Kidney (tissue), 13 donors: ENCODE measurements at regions not wholly inside any gene's neighbourhood (a gene's known extent, or its start where the extent isn't known, plus 50 kb on each side); places are given as distances from the start of the nearest gene placed in this dataset.

Experiments
- DNase-seq, 5 donors: peaks; one replicate each; pipeline ENCODE4 v3.0.0-alpha.2; 2013 to 2020
- FAIRE-seq: peaks from 2 replicates; lab custom pipeline; 2012; peaks lifted over from hg19 to GRCh38; lab: Jason Lieb, UNC
- H3K27ac ChIP-seq, 2 donors: one replicate each; pipeline ENCODE4 v1.7.0; 2013; ENCODE audit warnings: low read depth in 2 of 2, low read length in 2 of 2, inconsistent platforms in 1 of 2
- H3K27me3 ChIP-seq: one replicate; pipeline ENCODE4 v1.7.1; 2013; ENCODE audit warnings: low read length, inconsistent platforms; ENCODE audit not compliant: control insufficient read depth, insufficient read depth
- H3K36me3 ChIP-seq, 3 donors: one replicate each; pipeline versions ENCODE4 v1.7.0 to v1.7.1; 2013; ENCODE audit warnings: low read length in 3 of 3, control low read depth in 1 of 3, inconsistent platforms in 1 of 3; ENCODE audit not compliant: insufficient read depth in 3 of 3, control insufficient read depth in 2 of 3
- H3K4me1 ChIP-seq, 3 donors: one replicate each; pipeline versions ENCODE4 v1.7.0 to v1.7.1; 2013; ENCODE audit warnings: low read length in 3 of 3, inconsistent platforms in 1 of 3, low read depth in 1 of 3; ENCODE audit not compliant: control insufficient read depth in 2 of 3, insufficient read depth in 2 of 3
- H3K4me3 ChIP-seq, 3 donors: one replicate each; pipeline versions ENCODE4 v1.7.0 to v1.8.1; 2013; ENCODE audit warnings: low read length in 3 of 3, control low read depth in 1 of 3, inconsistent platforms in 1 of 3
- H3K9ac ChIP-seq, 3 donors: one replicate each; pipeline versions ENCODE4 v1.7.0 to v1.7.1; 2013; ENCODE audit warnings: low read length in 3 of 3, control low read depth in 1 of 3, inconsistent platforms in 1 of 3
- H3K9me3 ChIP-seq, 3 donors: one replicate each; pipeline versions ENCODE4 v1.7.0 to v1.7.1; 2013; ENCODE audit warnings: low read length in 3 of 3, control low read depth in 1 of 3, inconsistent platforms in 1 of 3; ENCODE audit not compliant: control insufficient read depth in 2 of 3, insufficient read depth in 1 of 3
- intact Hi-C: fragments of 100-400 bp; cut with DNase I; formaldehyde crosslinking; loops from one replicate; pipeline ENCODE4 v1.11.1; 2022
- TF ChIP-seq, protein P1 (sequence below): IDR thresholded peaks from 3 replicates; pipeline ENCODE4 v1.5.1; 2012; ENCODE audit warnings: mild to moderate bottlenecking, moderate library complexity, borderline replicate concordance; ENCODE audit not compliant: insufficient read depth; ENCODE audit errors: extremely low read depth
- donor health status: control.
- donor health status: control.
- donor health status: control.
- donor health status: control.
- donor health status: control.
- donor health status: DM: yes; HTN: yes; CAD: no.
- donor health status: Normal renal cell carcinoma (clear cell type).

DNA sequence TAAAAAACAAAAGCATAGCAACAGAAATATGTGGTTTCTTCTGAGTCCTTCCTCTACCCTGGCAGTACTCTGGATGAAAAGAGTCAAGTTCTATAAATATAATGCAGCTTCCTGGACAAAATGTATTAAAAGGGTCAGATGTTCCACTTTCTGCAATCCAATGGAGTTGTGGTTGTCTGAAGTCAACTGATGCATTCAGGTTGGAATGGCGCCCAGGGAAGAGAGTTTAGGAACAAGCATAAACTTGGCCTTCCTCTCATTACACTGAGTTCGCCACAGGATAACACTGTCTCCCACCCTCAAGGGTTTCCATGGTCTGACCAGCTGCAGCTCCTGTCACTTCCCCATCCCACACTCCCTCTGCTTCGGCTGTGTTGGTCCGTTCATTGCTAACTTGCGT is 66.4 kb downstream of the PLEKHG1 start:
- Histone ChIP-seq H3K4me1 (peaks cover 7 to 15% (median 10%) of the 10 kb centered on the region in 3 donors), H3K9me3 (no peaks in the 10 kb centered on the region), H3K36me3 (no peaks in the 10 kb centered on the region), H3K9ac (no peak overlapping the region), H3K27ac (peak overlapping the region in 1 of 2 donors; percentile 9), H3K4me3 (no peak overlapping the region), H3K27me3 (no peaks in the 10 kb centered on the region)
- intact Hi-C loops = no loop called here
- FAIRE-seq (no peak), DNase-seq (peak in 1 of 5 donors; percentile 64)
- TF ChIP-seq, protein P1, sequence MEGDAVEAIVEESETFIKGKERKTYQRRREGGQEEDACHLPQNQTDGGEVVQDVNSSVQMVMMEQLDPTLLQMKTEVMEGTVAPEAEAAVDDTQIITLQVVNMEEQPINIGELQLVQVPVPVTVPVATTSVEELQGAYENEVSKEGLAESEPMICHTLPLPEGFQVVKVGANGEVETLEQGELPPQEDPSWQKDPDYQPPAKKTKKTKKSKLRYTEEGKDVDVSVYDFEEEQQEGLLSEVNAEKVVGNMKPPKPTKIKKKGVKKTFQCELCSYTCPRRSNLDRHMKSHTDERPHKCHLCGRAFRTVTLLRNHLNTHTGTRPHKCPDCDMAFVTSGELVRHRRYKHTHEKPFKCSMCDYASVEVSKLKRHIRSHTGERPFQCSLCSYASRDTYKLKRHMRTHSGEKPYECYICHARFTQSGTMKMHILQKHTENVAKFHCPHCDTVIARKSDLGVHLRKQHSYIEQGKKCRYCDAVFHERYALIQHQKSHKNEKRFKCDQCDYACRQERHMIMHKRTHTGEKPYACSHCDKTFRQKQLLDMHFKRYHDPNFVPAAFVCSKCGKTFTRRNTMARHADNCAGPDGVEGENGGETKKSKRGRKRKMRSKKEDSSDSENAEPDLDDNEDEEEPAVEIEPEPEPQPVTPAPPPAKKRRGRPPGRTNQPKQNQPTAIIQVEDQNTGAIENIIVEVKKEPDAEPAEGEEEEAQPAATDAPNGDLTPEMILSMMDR = no peak

DNA sequence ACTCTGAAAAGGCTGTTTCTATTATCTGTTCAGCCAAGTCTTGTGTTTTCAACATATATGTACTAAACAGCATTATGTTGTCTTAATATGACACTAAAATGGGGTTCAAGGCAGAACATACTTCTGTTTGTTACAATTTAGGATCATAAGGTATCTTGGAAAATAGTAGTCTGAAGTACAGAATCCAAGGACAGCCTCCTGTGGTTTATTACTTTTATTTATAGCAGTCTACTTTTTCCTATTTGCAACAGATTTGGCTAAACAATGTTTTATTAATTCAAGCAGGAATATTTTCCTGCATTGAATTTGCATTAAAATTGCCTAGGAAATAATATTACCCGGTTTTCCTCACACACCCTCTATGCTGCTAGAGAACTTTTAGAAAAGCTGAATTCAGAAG is 67.7 kb downstream of the PLEKHG1 start:
- Histone ChIP-seq H3K27ac (peak overlapping the region in 1 of 2 donors; percentile 53), H3K4me3 (no peak overlapping the region), H3K9me3 (no peaks in the 10 kb centered on the region), H3K9ac (no peak overlapping the region), H3K27me3 (no peaks in the 10 kb centered on the region), H3K4me1 (peaks cover 7 to 15% (median 10%) of the 10 kb centered on the region in 3 donors), H3K36me3 (no peaks in the 10 kb centered on the region)
- DNase-seq (no peak), FAIRE-seq (no peak)
- TF ChIP-seq, protein P1 = no peak
- intact Hi-C loops = no loop called here

DNA sequence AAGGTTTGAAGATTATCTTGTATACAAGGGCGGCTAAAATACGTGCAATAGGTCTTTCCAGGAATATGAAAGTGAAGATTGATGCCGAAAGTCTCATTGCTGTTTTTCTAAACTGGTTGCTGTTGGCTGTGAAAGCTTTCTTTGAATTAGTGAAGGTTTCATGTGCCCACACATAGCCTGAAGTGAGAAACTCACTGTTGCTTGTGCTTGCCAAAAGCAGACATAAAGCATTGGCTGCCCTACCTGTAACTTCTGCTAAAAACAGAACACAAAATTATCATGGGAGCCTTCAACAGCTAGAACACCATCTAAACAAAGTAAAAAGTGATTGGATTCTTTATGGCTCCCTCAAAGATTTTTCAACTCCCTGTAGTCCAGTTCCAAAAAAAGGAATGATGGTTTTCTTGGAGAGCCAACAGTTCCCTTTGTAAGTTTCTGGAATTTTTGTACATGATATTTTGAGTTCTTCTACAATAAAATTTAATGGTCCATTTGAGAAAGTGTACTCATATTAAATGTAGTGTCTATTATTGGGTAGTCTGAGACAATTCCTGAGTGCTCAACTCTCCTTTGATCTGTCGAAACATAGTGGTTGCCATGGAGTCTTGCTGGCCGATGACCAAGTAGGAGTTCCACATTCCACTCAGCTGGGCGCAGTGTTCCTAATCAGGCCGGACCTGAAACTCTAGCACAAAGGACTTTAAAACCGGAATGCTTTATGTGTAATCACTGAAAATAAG is 68.5 kb downstream of the PLEKHG1 start:
- FAIRE-seq (peak; percentile 98), DNase-seq (peak; percentile 91 to 99 (median 94))
- intact Hi-C loops = no loop called here
- Histone ChIP-seq H3K27ac (peak overlapping the region; percentile 40 to 53), H3K4me1 (peaks cover 7 to 15% (median 10%) of the 10 kb centered on the region in 3 donors), H3K4me3 (no peak overlapping the region), H3K9me3 (no peaks in the 10 kb centered on the region), H3K27me3 (no peaks in the 10 kb centered on the region), H3K9ac (peak overlapping the region in 2 of 3 donors; percentile 2 to 3), H3K36me3 (no peaks in the 10 kb centered on the region)
- TF ChIP-seq, protein P1 = no peak
